ENCODE measurements at regions not wholly inside any gene's neighbourhood (a gene's known extent, or its start where the extent isn't known, plus 50 kb on each side); places are given as distances from the start of the nearest gene placed in this dataset.

GRCh38 chr22:49168219-49168813, 659.4 kb downstream of the BRD1 start (continued):
- no peak for TF ChIP-seq ZNF841 (CRISPR knock-in tag; IDR thresholded peaks at IDR 0.05; ENCODE audit: borderline replicate concordance)
- TF ChIP-seq ZNF547 (CRISPR knock-in tag; IDR thresholded peaks at IDR 0.05) = no peak

- no peak for TF ChIP-seq ZNF790 (CRISPR knock-in tag; IDR thresholded peaks at IDR 0.05; ENCODE audit: borderline replicate concordance)
- no TSS peak for BruUV-seq (replicated peaks)
These were observed 660.9 kb downstream of the BRD1 start for GRCh38 chr22:49166746-49167145.

GRCh38 chr22:49166211-49166610, 661.5 kb downstream of the BRD1 start:
- DNase-seq (ENCODE audit: low spot score) = no peak
- no peak overlapping the region for H3K27ac ChIP-seq (ENCODE audit: extremely low read length, insufficient read depth, low read length)
- ChIA-PET CTCF (ENCODE audit: low intra/inter-chr PET ratio, low total read pairs) (no interaction called here), POLR2A (no interaction called here)
- H3K9me3 ChIP-seq (ENCODE audit: low read length) = no peaks in the 10 kb centered on the region
- no peaks in the 10 kb centered on the region for H3K4me1 ChIP-seq (ENCODE audit: insufficient read depth, low read length)
- H2AFZ ChIP-seq (ENCODE audit: low read length) = no peak overlapping the region
- no peak overlapping the region for H3K4me2 ChIP-seq (ENCODE audit: low read depth, low read length)
- H3K27me3 ChIP-seq (ENCODE audit: control insufficient read depth in 1 of 2, insufficient read depth in 2 of 2, low read length in 2 of 2) = peaks cover 7 to 30% of the 10 kb centered on the region in 2 experiments
- no peaks in the 10 kb centered on the region for H3K79me2 ChIP-seq (ENCODE audit: insufficient read depth, low read length)
- H4K20me1 ChIP-seq (ENCODE audit: insufficient read depth, low read length) = no peaks in the 10 kb centered on the region
- no peak for FAIRE-seq
- H3K36me3 ChIP-seq (replicated peaks in 1 of 2; ENCODE audit: control insufficient read depth in 1 of 2, insufficient read depth in 2 of 2, low read length in 2 of 2) = no peaks in the 10 kb centered on the region
- in situ Hi-C loops (cut with HindIII; ENCODE audit: extremely low pct_ligation_motif_present, low pct_unique_long_range_greater_than_20kb) (no loop called here), intact Hi-C loops (cut with micrococcal nuclease; ENCODE audit: unreplicated experiment) (no loop called here)
- BruUV-seq (replicated peaks) = no TSS peak
- H3K4me3 ChIP-seq (replicated peaks in 1 of 3; ENCODE audit: insufficient read depth in 1 of 3, low read depth in 2 of 3, low read length in 3 of 3) = no peak overlapping the region
- WGBS (ENCODE audit: low lambda C conversion rate) = 7% methylated on average over 12 of the region's 13 CpGs
- no peak for ATAC-seq
- H3K9ac ChIP-seq (ENCODE audit: insufficient read depth, low read depth, low read length) = no peak overlapping the region
- TF ChIP-seq ZNF34 (CRISPR knock-in tag; IDR thresholded peaks at IDR 0.05; ENCODE audit: borderline replicate concordance) (no peak), ZNF407 (CRISPR knock-in tag; IDR thresholded peaks at IDR 0.05; ENCODE audit: not compliant biosample characterization) (no peak), SNAPC5 (CRISPR knock-in tag; IDR thresholded peaks at IDR 0.05; ENCODE audit: borderline replicate concordance) (no peak), ZNF558 (CRISPR knock-in tag; IDR thresholded peaks at IDR 0.05; ENCODE audit: borderline replicate concordance) (no peak), ZSCAN29 (CRISPR knock-in tag; conservative IDR thresholded peaks at IDR 0.05) (no peak)

More at GRCh38 chr22:49166746-49167145, 660.9 kb downstream of the BRD1 start:
- ATAC-seq (no peak), DNase-seq (ENCODE audit: low spot score) (no peak), FAIRE-seq (no peak)
- H3K4me1 ChIP-seq (ENCODE audit: insufficient read depth, low read length) = no peaks in the 10 kb centered on the region
- 3% methylated on average over 4 of the region's 11 CpGs for WGBS (ENCODE audit: low lambda C conversion rate)
- intact Hi-C loops (cut with micrococcal nuclease; ENCODE audit: unreplicated experiment) = no loop called here
- no peaks in the 10 kb centered on the region for H3K9me3 ChIP-seq (ENCODE audit: low read length)
- H3K27me3 ChIP-seq (ENCODE audit: control insufficient read depth in 1 of 2, insufficient read depth in 2 of 2, low read length in 2 of 2) = peaks cover 7 to 24% of the 10 kb centered on the region in 2 experiments
- H2AFZ ChIP-seq (ENCODE audit: low read length) = no peak overlapping the region
- no peak overlapping the region for H3K27ac ChIP-seq (ENCODE audit: extremely low read length, insufficient read depth, low read length)
- in situ Hi-C loops (cut with HindIII; ENCODE audit: extremely low pct_ligation_motif_present, low pct_unique_long_range_greater_than_20kb) = no loop called here
- ChIA-PET CTCF (ENCODE audit: low intra/inter-chr PET ratio, low total read pairs) (no interaction called here), POLR2A (no interaction called here)
- H3K36me3 ChIP-seq (replicated peaks in 1 of 2; ENCODE audit: control insufficient read depth in 1 of 2, insufficient read depth in 2 of 2, low read length in 2 of 2) = no peaks in the 10 kb centered on the region
- H3K9ac ChIP-seq (ENCODE audit: insufficient read depth, low read depth, low read length) = no peak overlapping the region
- H3K4me2 ChIP-seq (ENCODE audit: low read depth, low read length) = no peak overlapping the region
- H3K79me2 ChIP-seq (ENCODE audit: insufficient read depth, low read length) = no peaks in the 10 kb centered on the region
- no peaks in the 10 kb centered on the region for H4K20me1 ChIP-seq (ENCODE audit: insufficient read depth, low read length)
- no peak overlapping the region for H3K4me3 ChIP-seq (replicated peaks in 1 of 3; ENCODE audit: insufficient read depth in 1 of 3, low read depth in 2 of 3, low read length in 3 of 3)

Data from HepG2 (cell line).